Fibroblast of lung (primary cell): ENCODE measurements at regions not wholly inside any gene's neighbourhood (a gene's known extent, or its start where the extent isn't known, plus 50 kb on each side); places are given as distances from the start of the nearest gene placed in this dataset.

Experiments used
- DNase-seq, 2 donors: peaks; one replicate each; pipeline versions ENCODE4 v3.0.0 to v3.0.0-alpha.2; 2010; ENCODE audit warnings: low read depth in 2 of 2
- H2AFZ ChIP-seq: 2 replicates; pipeline ENCODE4 v1.5.1; 2012; ENCODE audit warnings: low read length, control low read depth, inconsistent platforms
- H3K27ac ChIP-seq: 2 replicates; pipeline ENCODE4 v1.5.1; 2011; ENCODE audit warnings: low read length, control low read depth; ENCODE audit not compliant: insufficient read depth
- H3K27me3 ChIP-seq: 2 replicates; pipeline ENCODE4 v1.5.1; 2011; ENCODE audit warnings: mild to moderate bottlenecking, low read length; ENCODE audit not compliant: control insufficient read depth, insufficient read depth
- H3K36me3 ChIP-seq: 2 replicates; pipeline ENCODE4 v1.5.1; 2011; ENCODE audit warnings: low read length; ENCODE audit not compliant: control insufficient read depth, insufficient read depth
- H3K4me1 ChIP-seq: 2 replicates; pipeline ENCODE4 v1.5.1; 2011; ENCODE audit warnings: low read length; ENCODE audit not compliant: control insufficient read depth, insufficient read depth; ENCODE audit errors: extremely low read depth
- H3K4me2 ChIP-seq: 2 replicates; pipeline ENCODE4 v1.5.1; 2011; ENCODE audit warnings: low read length, control low read depth; ENCODE audit not compliant: insufficient read depth; ENCODE audit errors: extremely low read depth
- H3K4me3 ChIP-seq, 4 experiments: fragments of 200-600 bp in 1 of 4; sonication (generic) in 1 of 4; replicated peaks in 1 of 4; 2 replicates each; pipeline ENCODE4 v1.5.1; 2011 to 2016; ENCODE audit warnings: low read length in 4 of 4, low read depth in 3 of 4, mild to moderate bottlenecking in 3 of 4, control low read depth in 2 of 4, inconsistent platforms in 1 of 4, mixed read lengths in 1 of 4; ENCODE audit not compliant: insufficient read depth in 1 of 4; ENCODE audit errors: control extremely low read depth in 1 of 4
- H3K79me2 ChIP-seq: 2 replicates; pipeline ENCODE4 v1.5.1; 2012; ENCODE audit warnings: mild to moderate bottlenecking, low read length, inconsistent platforms; ENCODE audit not compliant: control insufficient read depth, insufficient read depth
- H3K9ac ChIP-seq: 2 replicates; pipeline ENCODE4 v1.5.1; 2011; ENCODE audit warnings: mild to moderate bottlenecking, low read length, control low read depth; ENCODE audit not compliant: insufficient read depth
- H3K9me3 ChIP-seq: 2 replicates; pipeline ENCODE4 v1.5.1; 2012; ENCODE audit warnings: low read depth, low read length; ENCODE audit not compliant: control insufficient read depth, insufficient read depth
- H4K20me1 ChIP-seq: 2 replicates; pipeline ENCODE4 v1.5.1; 2011; ENCODE audit warnings: low read length; ENCODE audit not compliant: control insufficient read depth, insufficient read depth; ENCODE audit errors: extremely low read depth
- CTCF ChIP-seq, 2 donors: IDR thresholded peaks in 1 of 2; conservative IDR thresholded peaks in 1 of 2; 1 replicate in 1 of 2; 2 replicates in 1 of 2; pipeline ENCODE4 v1.5.1; 2011 to 2012; ENCODE audit warnings: low read length in 2 of 2, control low read depth in 1 of 2, inconsistent platforms in 1 of 2, low read depth in 1 of 2, mild to moderate bottlenecking in 1 of 2
- EZH2 ChIP-seq: IDR thresholded peaks from 2 replicates; pipeline ENCODE4 v1.5.1; 2012; ENCODE audit warnings: low read length, control low read depth, mild to moderate bottlenecking; ENCODE audit errors: missing control alignments

- TF ChIP-seq EZH2 (no peak), CTCF (conservative IDR thresholded peaks at IDR 0.05 in 1 of 2, IDR thresholded peaks at IDR 0.05 in 1 of 2; ENCODE audit: low read depth in 1 of 2, low read length in 2 of 2) (no peak)
- Histone ChIP-seq H2AFZ (no peak overlapping the region), H4K20me1 (no peaks in the 10 kb centered on the region), H3K4me1 (no peaks in the 10 kb centered on the region), H3K4me3 (no peak overlapping the region), H3K36me3 (no peaks in the 10 kb centered on the region), H3K9me3 (no peaks in the 10 kb centered on the region), H3K9ac (no peak overlapping the region), H3K27me3 (no peaks in the 10 kb centered on the region), H3K4me2 (no peak overlapping the region), H3K79me2 (no peaks in the 10 kb centered on the region), H3K27ac (no peak overlapping the region)
- no peak for DNase-seq
Measured at GRCh38 chr10:55822096-55822495, 539.0 kb downstream of the ZWINT start.

DNA sequence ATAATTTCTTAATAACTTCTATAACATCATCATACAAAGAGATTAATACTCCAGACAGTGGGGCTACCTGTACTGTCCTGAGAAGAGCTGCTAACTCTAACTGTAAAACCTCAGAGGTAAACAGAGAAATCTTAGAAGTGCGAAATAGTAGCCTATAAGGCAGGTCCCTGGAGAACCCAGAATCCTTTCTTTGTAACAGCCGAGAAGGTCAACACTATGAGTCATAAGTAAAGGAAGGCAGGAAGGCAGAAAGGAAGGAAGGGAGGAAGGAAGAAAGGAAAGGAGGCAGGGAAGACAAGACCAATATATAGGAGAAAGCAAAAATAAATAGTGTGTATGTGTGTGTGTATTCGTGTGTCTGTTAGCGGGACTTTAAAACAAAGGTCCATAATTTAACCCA, 540.6 kb downstream of the ZWINT start:
- Histone ChIP-seq H3K36me3 (no peaks in the 10 kb centered on the region), H3K4me3 (no peak overlapping the region), H3K4me2 (no peak overlapping the region), H4K20me1 (no peaks in the 10 kb centered on the region), H3K9me3 (no peaks in the 10 kb centered on the region), H3K4me1 (no peaks in the 10 kb centered on the region), H3K79me2 (no peaks in the 10 kb centered on the region), H3K9ac (no peak overlapping the region), H3K27me3 (no peaks in the 10 kb centered on the region), H3K27ac (no peak overlapping the region), H2AFZ (no peak overlapping the region)
- TF ChIP-seq CTCF (conservative IDR thresholded peaks at IDR 0.05 in 1 of 2, IDR thresholded peaks at IDR 0.05 in 1 of 2; ENCODE audit: low read depth in 1 of 2, low read length in 2 of 2): no peak
- no peak for TF ChIP-seq EZH2
- no peak for DNase-seq

DNA sequence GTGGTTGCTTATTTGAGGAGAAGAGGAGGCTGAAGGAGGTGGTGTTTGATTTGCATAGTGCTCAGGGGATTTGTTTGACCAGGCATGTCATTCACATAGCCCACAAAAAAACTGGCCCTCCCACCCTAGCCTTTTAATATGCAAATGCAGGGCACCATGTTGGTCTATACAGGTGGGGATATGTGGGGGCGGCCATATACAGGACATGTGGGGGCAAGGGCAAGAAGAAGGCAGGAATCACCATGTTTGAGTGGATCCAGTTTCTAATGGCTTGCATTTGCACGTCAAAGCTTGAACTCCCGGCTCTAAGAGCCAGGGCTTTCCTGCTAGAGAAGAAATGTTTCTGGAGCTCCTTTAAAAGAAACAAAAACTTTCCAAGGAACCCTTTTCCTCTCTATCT, 541.0 kb downstream of the ZWINT start:
- no peak overlapping the region for H3K27ac ChIP-seq
- no peak overlapping the region for H3K4me2 ChIP-seq
- DNase-seq: no peak
- no peaks in the 10 kb centered on the region for H3K9me3 ChIP-seq
- no peaks in the 10 kb centered on the region for H4K20me1 ChIP-seq
- H3K27me3 ChIP-seq: no peaks in the 10 kb centered on the region
- TF ChIP-seq EZH2 (no peak), CTCF (conservative IDR thresholded peaks at IDR 0.05 in 1 of 2, IDR thresholded peaks at IDR 0.05 in 1 of 2; ENCODE audit: low read depth in 1 of 2, low read length in 2 of 2) (no peak)
- H3K4me3 ChIP-seq: no peak overlapping the region
- H3K9ac ChIP-seq: no peak overlapping the region
- H3K4me1 ChIP-seq: no peaks in the 10 kb centered on the region
- no peaks in the 10 kb centered on the region for H3K79me2 ChIP-seq
- H2AFZ ChIP-seq: no peak overlapping the region
- no peaks in the 10 kb centered on the region for H3K36me3 ChIP-seq
